CD4-positive, alpha-beta T cell treated with Interleukin-4 for 1 hour (primary cell): ENCODE measurements at regions not wholly inside any gene's neighbourhood (a gene's known extent, or its start where the extent isn't known, plus 50 kb on each side); places are given as distances from the start of the nearest gene placed in this dataset.

Experiments used
- DNase-seq, 2 donors: peaks; one replicate each; pipeline ENCODE4 v3.0.0-alpha.2; 2020 to 2022

DNA sequence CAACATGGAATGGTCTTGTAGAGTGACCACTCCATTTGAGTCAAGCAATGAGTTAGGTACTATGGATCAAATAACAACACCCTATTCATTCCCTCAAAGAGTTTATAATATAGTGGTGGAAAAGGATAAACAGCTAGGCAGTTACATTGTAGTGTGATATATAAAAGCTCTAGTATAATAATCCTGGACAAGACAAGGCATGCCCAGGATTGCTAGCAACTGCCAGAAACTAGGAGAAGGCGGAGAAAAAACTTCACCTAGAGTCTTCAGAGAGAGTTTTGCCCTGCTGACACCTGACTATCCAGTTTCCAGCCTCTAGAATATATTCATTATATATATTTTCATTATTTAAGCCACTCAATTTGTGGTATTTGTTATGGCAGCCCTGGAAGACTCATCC lies 530.6 kb downstream of the KLF12 start:
- no peak for DNase-seq

- no peak for DNase-seq
Measured at GRCh38 chr13:73602295-73602694, 531.9 kb downstream of the KLF12 start.

GRCh38 chr13:73601708-73602107 lies 532.5 kb downstream of the KLF12 start:
- DNase-seq, result no peak

GRCh38 chr13:73599232-73600128 lies 534.7 kb downstream of the KLF12 start:
- DNase-seq, result no peak

DNA sequence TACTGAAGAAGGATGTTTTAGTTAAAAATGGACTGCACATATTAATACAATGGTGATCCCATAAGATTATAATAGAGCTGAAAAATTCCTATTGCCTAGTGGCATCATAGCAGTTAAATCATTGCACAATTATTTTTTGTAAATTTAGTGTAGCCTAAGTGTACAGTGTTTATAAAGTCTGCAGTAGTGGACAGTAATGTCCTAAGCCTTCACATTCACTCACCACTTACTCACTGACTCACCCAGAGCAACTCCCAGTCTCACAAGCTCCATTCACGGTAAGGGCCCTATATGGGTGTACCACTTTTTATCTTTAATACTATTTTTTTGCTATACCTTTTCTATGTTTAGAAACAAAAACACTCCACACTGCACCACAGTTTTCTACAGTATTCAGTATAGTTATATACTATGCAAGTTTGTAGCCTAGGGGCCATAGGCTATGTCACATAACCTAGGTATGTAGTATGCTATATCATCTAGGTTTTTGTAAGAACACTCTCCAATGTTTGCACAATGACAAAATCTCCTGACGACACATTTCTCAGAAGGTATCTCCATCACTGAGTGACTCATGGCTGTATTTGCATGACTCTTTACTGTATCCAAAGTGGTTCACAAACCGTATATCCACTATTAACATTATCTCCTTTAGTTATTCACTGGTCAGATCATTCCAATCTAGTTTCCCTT lies 536.0 kb downstream of the KLF12 start:
- DNase-seq, result no peak

DNA sequence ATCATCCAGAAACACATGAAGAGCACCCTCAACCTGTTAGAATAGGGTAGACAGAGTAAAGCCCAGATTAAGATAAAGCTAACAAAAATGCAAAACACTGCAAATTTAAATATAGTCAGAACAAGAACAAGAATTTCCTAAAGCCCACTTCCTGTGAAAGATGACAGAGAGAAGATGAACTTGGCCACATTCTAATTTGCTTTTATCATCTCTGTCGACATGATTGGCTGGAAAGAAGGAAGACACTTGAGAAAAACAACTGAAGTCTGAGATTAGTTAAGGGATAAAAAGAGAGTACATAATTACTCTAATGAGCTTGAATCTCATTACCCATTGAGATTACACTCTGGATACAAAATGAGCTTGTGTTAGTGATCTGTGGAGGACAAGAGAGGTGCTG lies 537.6 kb downstream of the KLF5 start:
- no peak for DNase-seq

DNA sequence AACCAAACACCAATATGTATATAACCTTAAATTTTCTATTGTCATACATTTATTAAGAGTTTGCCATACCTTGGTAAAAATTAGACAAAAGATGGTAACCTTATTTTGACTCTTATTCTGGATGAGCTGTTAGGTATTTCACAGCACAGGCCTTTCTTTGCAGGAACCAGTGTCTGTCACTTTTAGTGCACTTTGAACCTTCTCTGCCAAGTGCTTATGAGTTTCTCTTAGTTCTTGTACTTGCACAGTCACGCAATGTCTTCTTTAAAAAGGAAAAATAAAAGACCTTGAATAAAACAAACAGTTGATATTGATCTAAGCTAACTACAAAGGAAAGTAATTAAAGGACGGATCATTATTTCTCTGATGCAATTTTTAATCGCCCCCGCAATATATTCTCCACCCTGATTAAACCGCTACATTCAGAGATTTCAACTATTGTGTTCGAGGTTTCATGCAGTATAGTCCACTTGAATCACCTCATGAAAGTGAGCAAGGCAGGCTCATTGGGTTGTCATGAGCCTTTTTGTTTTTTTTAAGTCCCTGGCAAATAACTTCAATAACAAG lies 534.5 kb downstream of the KLF5 start:
- DNase-seq, result no peak

- no peak for DNase-seq
Measured at GRCh38 chr13:73591861-73592260, 533.1 kb downstream of the KLF5 start.

- DNase-seq, result no peak
Measured at GRCh38 chr13:73590795-73591194, 532.0 kb downstream of the KLF5 start.

DNA sequence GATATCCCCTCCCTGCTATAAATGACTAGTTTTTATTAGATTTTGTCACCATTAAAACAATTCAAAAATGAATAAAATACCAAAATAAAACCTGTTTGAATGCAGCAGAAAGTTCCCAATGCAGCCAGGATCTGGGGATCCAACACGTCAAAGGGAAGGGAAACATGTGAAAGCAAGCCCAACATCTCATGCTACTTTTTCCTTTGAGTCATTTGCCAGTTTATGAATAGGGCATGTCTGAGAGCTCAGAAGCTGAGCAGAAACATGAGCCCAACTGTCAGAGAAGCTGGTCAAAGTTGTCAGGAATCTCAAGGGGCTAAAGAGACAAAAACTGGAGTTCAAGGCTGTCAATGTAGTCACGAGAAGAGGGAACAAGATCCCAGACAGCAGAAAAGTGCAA lies 526.4 kb downstream of the KLF5 start:
- DNase-seq, result no peak

DNA sequence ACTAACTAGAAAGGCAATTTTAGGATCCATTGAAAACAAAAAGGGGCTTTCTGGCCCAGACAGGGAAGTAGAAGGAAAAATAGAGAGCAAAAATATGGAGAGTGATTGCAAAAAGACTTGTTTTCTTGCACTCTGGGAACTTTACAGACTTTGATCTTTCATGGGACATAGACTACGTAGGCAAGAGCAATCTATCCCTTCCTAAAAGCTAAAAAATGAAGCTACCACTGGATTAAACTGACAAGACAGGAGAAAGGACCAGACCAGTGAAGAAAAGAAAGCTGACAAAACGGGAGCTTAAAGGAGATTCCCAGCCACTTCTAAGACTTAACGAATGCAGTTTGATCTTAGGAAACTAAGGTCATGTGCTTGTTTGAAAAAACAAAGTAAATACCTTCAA lies 524.5 kb downstream of the KLF5 start:
- DNase-seq, result no peak

GRCh38 chr13:73580513-73581267 lies 521.9 kb downstream of the KLF5 start:
- DNase-seq, result no peak

- no peak for DNase-seq
Measured at GRCh38 chr13:73579574-73580274, 520.9 kb downstream of the KLF5 start.

GRCh38 chr13:73578251-73578875 lies 519.6 kb downstream of the KLF5 start:
- DNase-seq, result no peak

GRCh38 chr13:73576291-73576690 lies 517.5 kb downstream of the KLF5 start:
- no peak for DNase-seq

GRCh38 chr13:73572824-73573223 lies 514.0 kb downstream of the KLF5 start:
- DNase-seq, result no peak

DNA sequence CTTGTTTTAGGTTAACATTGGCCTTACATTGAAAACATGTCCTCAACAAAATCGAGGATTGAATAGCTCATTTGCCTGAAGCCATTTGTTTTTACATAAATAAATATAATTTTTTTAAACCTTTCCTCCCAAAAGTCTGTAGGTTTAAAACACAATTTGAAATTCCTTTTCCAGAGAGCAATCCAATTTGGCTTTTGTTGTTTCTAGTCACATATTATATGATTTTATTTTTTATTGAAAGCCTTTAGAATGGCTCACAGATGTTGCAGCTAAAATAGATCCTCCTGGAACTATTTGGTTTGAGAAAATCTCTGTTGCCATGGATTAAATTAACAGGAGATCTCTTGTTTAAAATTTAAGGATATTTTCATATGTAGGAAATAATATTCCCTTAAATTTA lies 512.6 kb downstream of the KLF5 start:
- DNase-seq, result no peak

DNA sequence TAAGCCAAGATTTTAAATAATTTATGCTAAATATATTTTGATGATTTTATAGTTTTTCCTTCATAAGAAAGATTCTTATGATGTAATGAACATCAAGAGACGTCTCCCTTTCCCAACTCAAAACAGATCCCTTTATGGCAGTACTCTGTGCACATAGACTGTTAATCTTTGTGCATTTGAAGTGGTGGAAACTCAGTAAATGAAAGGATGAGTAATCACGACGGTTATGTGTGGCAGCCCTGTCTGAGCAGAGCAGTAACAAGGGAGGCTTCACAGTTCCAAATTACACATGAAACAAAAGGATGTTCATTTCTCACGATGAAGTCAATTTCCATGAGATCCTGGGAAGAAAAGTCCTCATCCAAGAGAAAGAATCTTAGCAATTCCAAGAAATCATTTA lies 498.1 kb downstream of the KLF5 start:
- no peak for DNase-seq

DNA sequence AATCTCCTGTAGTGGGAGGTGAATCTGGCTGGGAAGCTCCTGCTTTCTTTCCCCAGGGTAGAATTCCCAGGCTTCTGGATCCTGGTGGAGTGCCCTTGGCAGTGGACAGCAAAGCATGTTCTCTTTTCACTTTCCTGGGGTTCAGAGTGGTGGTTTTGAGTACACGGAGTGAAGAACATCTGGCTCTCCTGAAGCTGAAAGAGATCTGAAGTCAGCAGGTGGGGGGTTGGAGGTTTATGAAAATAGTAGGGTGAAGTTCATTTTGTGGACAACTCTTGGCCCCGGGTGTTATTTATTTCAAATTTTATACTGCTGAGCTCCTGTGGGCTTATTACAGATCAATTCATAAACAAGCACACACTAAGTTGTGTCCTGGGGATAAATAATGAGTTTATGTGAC lies 497.3 kb downstream of the KLF5 start:
- DNase-seq, result no peak

- no peak for DNase-seq
Measured at GRCh38 chr13:73551736-73552135, 492.9 kb downstream of the KLF5 start.

GRCh38 chr13:73549717-73550116 lies 490.9 kb downstream of the KLF5 start:
- DNase-seq, result no peak

DNA sequence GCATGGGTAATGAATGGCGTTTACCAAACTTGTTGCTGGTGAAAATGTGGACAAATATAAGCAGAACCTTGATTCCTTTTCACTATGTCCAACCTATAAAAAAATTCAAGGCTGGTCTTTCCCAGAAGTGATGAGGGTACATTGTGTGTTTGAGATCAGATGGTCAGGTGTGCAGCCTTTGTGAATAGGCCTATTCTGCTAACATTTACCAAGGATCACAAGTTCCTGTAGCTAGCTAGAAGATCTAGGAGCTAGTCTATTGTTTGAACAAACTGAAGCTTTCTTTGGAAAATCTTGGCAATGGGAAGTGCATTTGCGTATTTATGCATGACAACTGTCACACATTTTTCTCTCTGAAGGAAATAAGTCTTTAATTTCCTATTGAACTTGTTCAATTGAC lies 489.6 kb downstream of the KLF5 start:
- DNase-seq, result no peak
